Testis (tissue), 2 donors: ENCODE measurements at regions not wholly inside any gene's neighbourhood (a gene's known extent, or its start where the extent isn't known, plus 50 kb on each side); places are given as distances from the start of the nearest gene placed in this dataset.

Experiments used
- DNase-seq: peaks from one replicate; pipeline ENCODE4 v3.0.0-alpha.2; 2019
- H3K27ac ChIP-seq, 2 donors: fragments of 200-600 bp; sonication (generic); one replicate each; pipeline ENCODE4 v1.5.1; 2019
- H3K27me3 ChIP-seq: fragments of 200-600 bp; sonication (generic); one replicate; pipeline ENCODE4 v1.5.1; 2019
- H3K36me3 ChIP-seq: fragments of 200-600 bp; sonication (generic); one replicate; pipeline ENCODE4 v1.5.1; 2017; ENCODE audit warnings: low read depth; ENCODE audit errors: missing control alignments
- H3K4me1 ChIP-seq: fragments of 200-600 bp; sonication (generic); one replicate; pipeline ENCODE4 v1.5.1; 2019
- H3K4me3 ChIP-seq, 2 donors: fragments of 200-600 bp; sonication (generic); one replicate each; pipeline ENCODE4 v1.5.1; 2017 to 2019
- H3K9me3 ChIP-seq: fragments of 200-600 bp; sonication (generic); one replicate; pipeline ENCODE4 v1.5.1; 2017
- CTCF ChIP-seq, 3 experiments: fragments of 450-650 bp in 2 of 3; fragments of 200-600 bp in 1 of 3; sonication (generic) in 1 of 3; IDR thresholded peaks; one replicate each; pipeline ENCODE4 v1.5.1; 2016 to 2019; ENCODE audit warnings: antibody characterized with exemption in 3 of 3, mild to moderate bottlenecking in 2 of 3, moderate library complexity in 1 of 3
- POLR2A ChIP-seq: fragments of 450-650 bp; IDR thresholded peaks from one replicate; pipeline ENCODE4 v1.6.1; 2017; ENCODE audit warnings: antibody characterized with exemption, mild to moderate bottlenecking, moderate library complexity
- WGBS, 2 donors: methylation state at CpG; one replicate each; pipeline ENCODE4 v1.1.5; 2018; 5-methylcytosine and 5-hydroxymethylcytosine counted together
- intact Hi-C: fragments of 100-400 bp; cut with DNase I; formaldehyde crosslinking; loops from one replicate; pipeline ENCODE4 v1.15.1; 2023; ENCODE audit warnings: low total_unique reads

- no peaks in the 10 kb centered on the region for H3K36me3 ChIP-seq
- intact Hi-C loops: no loop called here
- no peak for TF ChIP-seq POLR2A
- TF ChIP-seq CTCF (IDR thresholded peaks at IDR 0.05): no peak
- 69 to 79% methylated on average over 5 of the region's 5 CpGs for WGBS, 2 donors
- H3K4me1 ChIP-seq: no peaks in the 10 kb centered on the region
- H3K4me3 ChIP-seq: no peak overlapping the region
- H3K9me3 ChIP-seq: no peaks in the 10 kb centered on the region
- H3K27ac ChIP-seq: no peak overlapping the region
- no peaks in the 10 kb centered on the region for H3K27me3 ChIP-seq
- DNase-seq: no peak
Observed at GRCh38 chr1:199573047-199573446, 454.5 kb upstream of the NR5A2 start.

GRCh38 chr1:199574950-199575349, 452.6 kb upstream of the NR5A2 start:
- TF ChIP-seq CTCF (IDR thresholded peaks at IDR 0.05) (no peak), POLR2A (no peak)
- Histone ChIP-seq H3K4me3 (no peak overlapping the region), H3K27ac (no peak overlapping the region), H3K4me1 (no peaks in the 10 kb centered on the region), H3K9me3 (no peaks in the 10 kb centered on the region), H3K36me3 (no peaks in the 10 kb centered on the region), H3K27me3 (no peaks in the 10 kb centered on the region)
- intact Hi-C loops: no loop called here
- no peak for DNase-seq
- WGBS, 2 donors: 75 to 88% methylated on average over 2 of the region's 2 CpGs

GRCh38 chr1:199580300-199580699, 447.2 kb upstream of the NR5A2 start:
- intact Hi-C loops: no loop called here
- no peak for DNase-seq
- H3K4me1 ChIP-seq: no peaks in the 10 kb centered on the region
- 86 to 93% methylated on average over 3 of the region's 3 CpGs for WGBS, 2 donors
- TF ChIP-seq POLR2A: no peak
- no peak for TF ChIP-seq CTCF (IDR thresholded peaks at IDR 0.05)
- no peaks in the 10 kb centered on the region for H3K27me3 ChIP-seq
- no peaks in the 10 kb centered on the region for H3K9me3 ChIP-seq
- no peak overlapping the region for H3K4me3 ChIP-seq
- no peak overlapping the region for H3K27ac ChIP-seq
- no peaks in the 10 kb centered on the region for H3K36me3 ChIP-seq

- Histone ChIP-seq H3K4me1 (no peaks in the 10 kb centered on the region), H3K27ac (no peak overlapping the region), H3K36me3 (no peaks in the 10 kb centered on the region), H3K4me3 (no peak overlapping the region), H3K9me3 (no peaks in the 10 kb centered on the region), H3K27me3 (no peaks in the 10 kb centered on the region)
- intact Hi-C loops: no loop called here
- TF ChIP-seq POLR2A: no peak
- no peak for DNase-seq
Observed at GRCh38 chr1:199585392-199585791, 442.1 kb upstream of the NR5A2 start.

- Histone ChIP-seq H3K4me3 (no peak overlapping the region), H3K36me3 (no peaks in the 10 kb centered on the region), H3K9me3 (no peaks in the 10 kb centered on the region), H3K27me3 (no peaks in the 10 kb centered on the region), H3K27ac (no peak overlapping the region), H3K4me1 (no peaks in the 10 kb centered on the region)
- WGBS, 2 donors: 38 to 45% methylated on average over 2 of the region's 2 CpGs
- no peak for DNase-seq
- intact Hi-C loops: no loop called here
- TF ChIP-seq POLR2A: no peak
- no peak for TF ChIP-seq CTCF (IDR thresholded peaks at IDR 0.05)
Observed at GRCh38 chr1:199590708-199591107, 436.8 kb upstream of the NR5A2 start.
